GDM1 (cell line): ENCODE measurements at regions not wholly inside any gene's neighbourhood (a gene's known extent, or its start where the extent isn't known, plus 50 kb on each side); places are given as distances from the start of the nearest gene placed in this dataset.
"Not testable (repeated sequence)": the region's sequence is repeated elsewhere in the genome, so short reads cannot be mapped to it uniquely, and the experiment has no call there.

Experiments
- DNase-seq: peaks from one replicate; lab custom pipeline; 2025; lab: John Stamatoyannopoulos, UW

DNA sequence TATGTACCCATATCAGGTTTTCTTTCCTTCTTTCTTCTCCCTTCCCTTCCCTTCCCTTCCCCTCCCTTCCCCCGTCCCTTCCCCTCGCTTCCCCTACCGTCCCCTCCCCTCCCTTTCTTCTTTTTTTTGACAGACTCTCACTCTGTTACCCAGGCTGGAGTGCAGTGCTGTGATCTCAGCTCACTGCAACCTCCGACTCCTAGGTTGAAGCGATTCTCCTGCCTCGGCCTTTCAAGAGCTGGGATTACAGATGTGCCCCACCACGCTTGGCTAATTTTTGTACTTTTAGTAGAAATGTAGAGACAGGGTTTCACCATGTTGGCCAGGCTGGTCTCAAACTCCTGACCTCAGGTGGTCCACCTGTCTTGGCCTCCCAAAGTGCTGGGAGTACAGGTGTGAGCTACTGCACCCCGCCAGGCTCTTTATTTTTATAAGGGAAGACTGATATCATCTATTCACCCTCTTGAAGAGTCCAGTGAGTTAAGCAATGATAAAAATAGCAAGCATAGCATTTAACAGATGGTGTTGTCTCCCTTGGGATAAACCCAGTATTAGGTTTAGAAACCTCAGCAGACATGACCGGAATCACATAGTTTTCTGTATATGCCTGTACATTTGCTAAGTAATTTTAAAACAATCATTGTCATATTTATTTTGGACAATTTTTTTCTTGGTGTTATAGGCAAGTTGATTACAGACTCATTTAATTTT lies 888.4 kb downstream of the TRIB2 start:
- no peak for DNase-seq

DNA sequence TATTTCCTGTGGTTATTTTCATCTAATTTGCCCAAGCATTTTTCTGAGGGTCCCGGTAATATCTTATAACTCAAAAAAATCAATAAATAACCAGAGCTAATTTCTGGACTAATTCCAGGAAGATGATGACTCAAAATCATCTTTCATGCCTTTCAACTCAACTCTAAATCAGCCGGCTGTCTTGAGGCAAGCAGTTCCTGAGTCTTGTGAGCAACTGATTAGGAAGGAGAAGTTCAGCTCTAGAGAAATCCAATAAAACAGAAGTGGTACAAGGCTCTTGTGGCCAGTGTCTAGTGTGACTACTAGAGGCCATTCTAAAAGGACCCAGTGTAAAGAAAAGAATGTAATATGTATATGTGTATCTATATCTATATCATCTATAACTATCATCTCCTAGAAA lies 890.4 kb downstream of the TRIB2 start:
- no peak for DNase-seq

DNA sequence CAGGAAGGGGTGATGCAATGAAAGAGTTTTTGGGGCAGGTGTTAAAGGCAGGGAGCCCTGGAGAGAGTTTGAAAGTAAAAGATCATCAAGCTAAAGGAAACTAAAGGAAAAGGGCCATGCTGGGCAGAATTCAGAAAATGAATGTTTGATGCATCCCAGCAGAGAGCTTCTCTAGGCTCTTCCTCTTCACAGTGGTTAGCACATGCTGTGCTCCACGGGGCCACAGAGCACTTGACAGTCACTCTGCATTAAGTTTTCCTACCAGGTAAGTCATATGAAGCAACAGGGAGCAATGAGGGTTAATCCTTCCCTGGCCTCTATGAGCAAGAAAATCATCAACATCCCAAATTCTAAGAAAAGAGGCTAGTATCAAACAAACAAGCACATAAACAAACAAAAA lies 895.2 kb downstream of the TRIB2 start:
- DNase-seq, result no peak

DNA sequence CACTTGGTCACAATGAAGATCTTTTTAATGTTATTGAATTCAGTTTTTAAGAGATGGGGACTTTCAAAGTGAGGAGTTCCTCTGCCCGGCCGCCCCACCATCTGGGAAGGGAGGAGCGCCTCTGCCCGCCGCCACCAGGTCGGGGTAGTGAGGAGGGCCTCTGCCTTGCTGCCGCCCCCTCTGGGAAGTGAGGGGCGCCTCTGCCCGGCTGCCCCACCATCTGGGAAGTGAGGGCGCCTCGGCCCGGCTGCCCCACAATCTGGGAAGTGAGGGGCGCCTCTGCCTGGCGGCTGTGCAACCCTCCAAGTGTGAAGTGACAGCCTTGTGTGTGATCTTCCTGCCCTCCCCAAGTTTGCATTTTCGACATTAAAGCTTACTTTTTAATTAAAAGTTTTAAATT lies 899.3 kb downstream of the TRIB2 start:
- DNase-seq, result no peak

DNA sequence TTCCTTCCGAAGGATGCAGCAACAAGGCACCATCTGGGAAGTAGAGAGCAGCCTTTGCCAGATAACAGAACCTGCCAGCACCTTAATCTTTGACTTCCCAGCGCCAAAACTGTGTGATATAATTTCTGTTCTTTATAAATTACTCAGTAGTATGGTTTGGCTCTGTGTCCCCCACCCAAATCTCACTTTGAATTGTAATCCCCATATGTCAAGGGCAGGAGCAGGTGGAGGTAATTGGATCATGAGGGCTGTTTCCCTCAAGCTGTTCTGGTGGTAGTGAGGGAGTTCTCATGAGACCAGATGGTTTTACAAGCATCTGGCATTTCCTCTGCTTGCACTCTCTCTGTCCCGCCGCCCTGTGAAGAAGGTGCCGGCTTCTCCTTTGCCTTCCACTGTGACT lies 899.9 kb downstream of the TRIB2 start:
- DNase-seq, result no peak

DNA sequence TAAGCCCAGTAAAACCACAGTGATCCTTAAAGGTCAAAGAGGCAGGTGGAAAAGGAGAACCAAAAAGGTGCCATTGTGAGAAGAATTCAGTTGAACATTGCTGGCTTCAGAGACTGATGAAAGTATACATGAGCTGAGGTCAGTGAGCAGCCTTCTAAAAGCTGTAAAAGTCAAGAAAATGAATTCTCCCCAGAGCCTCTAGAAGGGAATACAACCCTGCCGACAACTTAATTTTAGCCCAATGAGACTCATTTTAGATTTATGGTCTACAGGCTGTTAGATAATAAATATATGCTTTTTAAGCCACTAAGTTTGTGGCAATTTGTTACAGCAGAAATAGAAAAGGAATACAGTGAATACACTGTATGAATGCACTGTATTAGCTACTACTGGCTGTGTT lies 911.4 kb downstream of the TRIB2 start:
- DNase-seq, result no peak

DNA sequence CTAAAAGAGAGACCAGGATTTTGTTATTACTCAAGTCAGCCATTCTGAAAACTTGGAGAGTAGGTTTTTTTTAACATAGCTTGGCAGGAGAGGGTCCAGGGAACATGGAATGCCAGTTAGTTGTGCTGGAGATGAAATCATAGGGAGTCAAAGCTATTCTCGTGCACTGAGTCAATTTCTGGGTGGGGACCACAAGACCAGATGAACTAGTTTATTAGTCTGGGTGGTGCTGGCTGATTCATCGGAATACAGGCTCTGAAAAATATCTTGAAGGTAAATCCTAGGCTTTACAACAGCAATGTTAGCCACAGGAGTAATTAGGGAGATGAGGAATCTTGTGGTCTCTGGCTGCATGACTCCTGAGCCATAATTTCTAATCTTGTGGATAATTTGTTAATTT lies 921.4 kb downstream of the TRIB2 start:
- DNase-seq, result no peak

DNA sequence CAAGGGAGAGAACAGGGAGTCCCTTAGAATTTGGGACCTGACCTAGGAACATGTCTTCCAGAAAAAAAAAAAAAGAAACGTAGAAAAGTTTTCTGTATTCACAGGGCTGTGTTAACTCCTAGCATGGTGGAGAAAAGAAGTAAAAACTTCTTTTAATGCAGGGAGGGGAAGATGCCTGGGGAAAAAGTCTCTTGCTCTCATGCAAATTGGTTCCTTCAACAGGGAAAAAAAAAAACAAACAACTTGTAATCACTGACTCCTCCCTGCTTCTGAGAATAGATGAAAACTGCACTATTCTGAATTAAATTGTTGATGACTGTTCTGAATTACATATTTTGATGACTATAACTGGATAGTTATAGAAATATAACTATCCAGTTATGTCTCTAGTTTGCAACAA lies 933.2 kb downstream of the TRIB2 start:
- DNase-seq, result no peak

DNA sequence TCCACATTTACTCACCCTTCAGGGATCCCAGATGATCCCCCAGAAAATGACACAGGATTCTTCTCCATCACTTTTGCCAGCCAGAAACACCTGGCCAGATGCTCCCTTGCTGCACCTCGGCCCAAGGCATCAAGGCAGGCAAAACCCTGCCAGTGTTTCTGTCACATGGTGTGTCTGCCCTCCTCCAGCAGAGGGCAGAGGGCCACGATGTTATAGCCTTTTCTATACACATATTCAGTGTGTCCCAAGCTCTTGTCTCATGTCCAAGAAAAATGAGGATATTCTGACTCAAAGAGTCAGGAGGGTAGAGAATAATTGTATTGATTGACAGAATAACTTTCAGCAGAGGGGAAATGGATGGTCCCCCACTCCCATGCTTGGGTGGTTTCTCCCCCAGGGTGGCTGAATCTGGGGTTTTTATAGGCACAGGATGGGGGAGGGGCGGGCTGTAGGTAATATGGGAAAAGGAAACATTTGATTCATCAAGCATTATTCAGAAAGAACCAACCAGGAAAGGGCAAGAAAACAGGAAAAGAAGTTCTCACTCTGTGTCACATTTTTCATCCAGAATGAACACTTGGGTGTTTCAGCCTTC lies 933.9 kb downstream of the TRIB2 start:
- no peak for DNase-seq

DNA sequence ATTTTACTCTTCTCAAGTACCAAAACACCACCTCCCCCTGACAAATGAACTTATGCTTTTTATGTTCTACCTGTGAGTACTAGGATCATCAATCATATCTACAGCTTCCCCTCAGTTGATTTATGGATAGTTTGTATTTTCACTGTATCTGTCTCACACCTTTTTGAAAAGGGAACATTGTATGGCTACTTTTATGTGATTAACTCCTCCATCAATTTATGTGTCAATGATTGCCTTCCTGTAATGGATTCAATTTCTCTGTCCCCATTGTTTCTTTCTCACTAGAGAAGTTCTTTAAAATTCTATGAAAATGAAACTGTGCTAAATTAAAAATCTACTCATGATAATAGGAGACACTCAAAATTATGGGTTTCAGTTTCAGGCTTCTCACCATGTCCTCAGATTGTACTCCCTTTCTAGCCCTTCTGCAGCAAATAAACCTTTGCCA lies 935.0 kb downstream of the TRIB2 start:
- no peak for DNase-seq

DNA sequence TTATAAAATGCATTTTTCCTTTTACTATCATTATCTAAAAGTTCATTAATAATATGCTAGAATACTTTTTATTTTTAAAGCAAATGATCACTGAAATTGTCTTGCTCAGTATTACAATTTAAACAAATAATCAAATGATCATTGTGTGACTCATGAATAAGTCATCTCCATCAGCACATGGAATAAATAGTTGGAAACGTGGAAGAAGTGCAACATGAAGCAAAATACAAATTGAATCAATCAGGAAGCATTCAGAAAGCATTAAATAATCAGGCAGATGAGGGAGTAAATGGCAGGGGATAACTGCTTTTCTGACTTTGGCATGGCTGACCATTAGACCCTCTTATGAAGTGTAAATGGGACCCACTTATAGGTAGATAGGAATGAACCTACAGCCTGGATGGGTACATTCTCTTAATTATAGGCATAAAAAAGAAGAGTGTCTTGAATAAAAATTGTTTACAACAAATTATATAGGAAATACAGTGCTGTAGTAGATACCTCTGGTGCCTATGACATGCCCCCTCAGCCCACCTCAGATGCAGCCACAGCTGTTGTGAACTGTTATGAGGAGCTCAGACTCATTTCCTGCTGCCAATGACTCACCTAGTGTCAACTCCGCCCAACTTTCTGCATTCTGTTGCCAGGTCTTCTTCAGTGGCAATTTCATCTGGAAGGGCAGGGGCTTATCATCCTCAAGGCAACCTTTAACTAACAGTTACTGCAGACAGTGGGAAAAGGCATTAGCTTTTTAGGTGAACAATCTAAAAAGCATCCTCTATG lies 936.0 kb downstream of the TRIB2 start:
- peak; percentile 14 for DNase-seq

DNA sequence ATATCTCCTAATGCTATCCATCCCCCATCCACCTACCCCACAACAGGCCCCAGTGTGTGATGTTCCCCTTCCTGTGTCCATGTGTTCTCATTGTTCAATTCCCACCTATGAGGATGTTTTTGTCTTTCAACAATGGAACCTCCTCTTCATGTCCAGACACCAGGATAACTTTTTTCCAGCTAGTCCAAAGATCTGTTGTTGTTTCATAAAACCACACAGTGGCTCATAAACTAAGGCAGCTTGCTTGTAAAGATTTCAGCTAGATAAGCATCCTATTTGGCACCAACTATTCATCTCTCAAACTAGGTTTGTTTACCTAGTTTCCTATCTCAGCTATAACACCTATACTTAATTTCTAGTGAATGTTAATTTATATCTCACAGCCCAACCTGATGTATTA lies 937.7 kb downstream of the TRIB2 start:
- no peak for DNase-seq

DNA sequence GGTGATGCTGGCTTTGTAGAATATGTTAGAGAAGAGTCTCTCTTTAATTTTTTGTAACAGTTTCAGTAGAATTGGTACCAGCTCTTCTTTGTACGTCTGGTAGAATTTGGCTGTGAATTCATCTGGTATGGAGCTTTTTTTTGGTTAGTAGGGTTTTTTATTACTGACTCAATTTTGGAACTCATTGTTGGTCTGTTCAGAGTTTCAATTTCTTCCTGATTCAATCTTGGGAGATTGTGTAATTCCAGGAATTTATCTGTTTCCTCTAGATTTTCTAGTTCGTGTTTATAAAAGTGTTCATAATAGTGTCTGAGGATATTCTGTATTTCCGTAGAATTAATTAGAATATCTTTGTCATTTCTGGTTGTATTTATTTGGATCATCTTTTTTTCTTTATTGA lies 943.5 kb downstream of the TRIB2 start:
- no peak for DNase-seq

DNA sequence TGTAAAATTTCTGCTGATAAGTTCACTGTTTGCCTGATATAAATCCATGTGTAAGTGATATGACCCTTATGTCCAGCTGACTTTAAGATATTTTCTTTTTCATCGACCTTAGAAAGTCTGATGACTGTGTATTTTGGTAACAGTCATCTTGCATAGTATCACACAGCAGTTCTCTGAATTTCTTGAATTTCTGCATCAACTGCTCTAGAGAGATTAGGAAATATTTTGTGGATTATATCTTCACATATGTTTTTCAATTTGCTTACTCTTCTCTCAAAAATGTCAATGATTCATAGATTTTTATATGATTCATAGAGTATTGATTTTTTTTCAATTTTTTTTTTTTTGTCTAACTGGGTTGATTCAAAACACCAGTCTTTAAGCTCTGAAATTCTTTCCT lies 945.3 kb downstream of the TRIB2 start:
- DNase-seq, result no peak

DNA sequence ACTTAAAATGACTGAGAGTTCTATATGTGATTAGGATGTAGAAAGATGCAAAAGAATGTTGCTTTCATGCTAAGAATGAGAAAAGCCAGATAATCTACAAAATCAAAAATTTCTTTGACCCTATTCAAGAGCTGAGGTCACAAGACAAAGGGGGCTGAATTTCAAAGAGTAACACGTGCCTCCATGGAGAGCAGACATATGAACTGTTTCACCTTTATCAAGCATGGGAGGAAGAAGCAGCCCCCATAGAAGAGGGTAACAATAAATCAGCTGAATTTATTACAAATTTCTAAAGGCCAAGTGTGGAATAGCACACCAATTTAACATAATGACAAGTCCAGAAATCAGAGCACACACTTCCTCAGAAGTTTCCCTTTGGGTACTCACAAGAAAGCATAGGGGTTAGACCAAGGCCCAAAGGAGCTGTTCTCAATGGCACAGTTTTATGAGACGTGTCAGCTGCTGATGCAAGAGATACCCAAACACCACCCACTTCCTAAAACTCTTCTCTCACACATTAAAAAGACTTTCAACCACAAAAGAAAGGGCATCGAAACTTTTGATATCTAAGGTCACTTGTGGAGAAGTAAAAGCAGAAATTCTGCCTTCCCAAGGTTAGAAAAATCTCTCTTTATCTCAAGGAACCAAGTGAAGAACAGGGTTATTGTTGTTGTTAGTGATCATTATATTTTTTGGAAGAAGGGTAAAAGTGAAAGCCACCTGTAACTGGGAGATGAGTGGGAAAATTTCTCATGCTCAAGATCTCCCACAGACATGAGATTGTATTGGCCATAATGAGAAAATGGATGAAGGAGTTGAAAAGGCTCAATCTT lies 950.1 kb downstream of the TRIB2 start:
- no peak for DNase-seq

DNA sequence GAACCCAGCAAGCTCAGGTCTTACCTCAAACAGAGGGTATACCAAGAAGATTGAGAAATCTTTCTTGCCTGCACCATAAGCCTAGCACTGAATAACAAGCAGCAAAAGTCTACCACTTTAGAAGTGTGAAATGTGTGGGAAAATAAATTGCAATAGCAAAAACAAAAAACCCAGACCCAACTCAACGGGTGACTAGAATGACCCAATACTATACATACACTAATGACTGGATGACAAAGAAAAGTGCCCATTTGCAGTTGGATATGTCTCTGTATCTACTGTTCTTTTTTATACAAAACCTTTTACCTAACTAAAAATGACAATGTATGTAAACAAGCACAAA lies 950.6 kb downstream of the TRIB2 start:
- DNase-seq, result no peak

DNA sequence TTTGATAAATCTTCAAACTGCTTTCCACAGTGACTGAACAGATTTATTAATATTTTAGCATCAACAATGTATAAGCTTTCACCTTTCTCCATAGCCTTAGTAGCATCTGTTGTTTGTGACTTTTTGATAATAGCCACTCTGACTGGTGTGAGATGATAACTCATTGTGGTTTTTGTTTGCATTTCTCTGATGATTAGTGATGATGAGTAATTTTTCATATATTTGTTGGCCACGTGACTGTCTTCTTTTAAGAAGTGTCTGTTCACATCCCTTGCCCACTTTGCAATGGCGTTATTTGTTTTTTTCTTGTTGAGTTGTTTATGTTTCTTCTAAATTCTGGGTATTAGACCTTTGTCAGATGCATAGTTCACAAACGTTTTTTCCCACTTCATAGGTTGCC lies 952.9 kb downstream of the TRIB2 start:
- DNase-seq, result no peak

DNA sequence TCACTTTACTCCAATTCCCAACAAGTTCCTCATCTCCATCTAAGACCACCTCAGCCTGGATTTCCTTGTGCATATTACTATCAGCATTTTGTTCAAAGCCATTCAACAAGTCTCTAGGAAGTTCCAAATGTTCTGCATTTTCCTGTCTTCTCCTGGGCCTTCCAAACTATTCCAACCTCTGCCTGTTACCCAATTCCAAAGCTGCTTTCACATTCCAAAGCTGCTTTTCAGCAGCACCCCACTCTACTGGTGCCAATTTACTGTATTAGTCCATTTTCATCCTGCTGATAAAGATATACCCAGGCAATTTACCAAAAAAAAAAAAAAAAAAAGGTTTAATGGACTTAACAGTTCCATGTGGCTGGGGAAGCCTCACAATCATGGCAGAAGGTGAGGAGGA lies 957.1 kb downstream of the TRIB2 start:
- DNase-seq, result not testable (repeated sequence)

DNA sequence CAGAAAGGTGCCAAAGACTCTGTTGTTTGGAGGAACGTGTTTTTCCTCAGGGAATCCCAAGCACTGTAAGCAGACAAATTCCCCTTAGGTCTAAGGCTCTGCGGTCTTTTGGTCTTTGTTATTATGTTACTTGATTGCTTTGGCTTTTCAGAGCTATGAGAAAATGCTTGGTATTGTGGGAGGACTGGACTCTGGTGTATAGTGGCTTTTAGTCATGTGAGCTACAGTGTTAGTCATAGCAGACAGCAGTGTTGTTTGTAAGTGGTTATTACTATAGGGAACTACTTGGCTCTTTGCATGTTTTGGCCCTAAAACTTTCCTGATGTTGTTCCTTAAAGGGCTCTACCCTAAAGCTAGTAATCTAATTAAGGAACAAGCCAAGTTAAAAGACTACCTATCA lies 956.2 kb upstream of the LRATD1 start:
- no peak for DNase-seq

DNA sequence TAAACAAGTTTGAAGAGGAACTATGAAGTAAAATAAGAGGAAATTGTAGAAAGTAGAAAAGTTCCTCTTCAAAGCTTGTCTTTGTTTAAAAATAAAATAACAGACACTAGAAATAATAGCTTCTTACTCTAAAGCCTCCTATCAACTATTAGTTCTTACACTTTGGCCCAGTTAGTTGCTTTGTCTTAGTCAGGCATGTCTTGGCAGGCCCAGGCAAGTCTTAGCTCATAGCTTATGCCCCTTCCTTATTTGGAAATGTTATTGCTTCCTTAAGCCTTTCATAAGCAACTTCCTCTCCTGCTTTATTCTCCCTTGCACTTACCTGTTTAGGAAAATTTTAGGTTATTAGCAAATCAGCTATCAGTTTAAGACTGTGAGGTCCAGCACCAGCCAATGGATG lies 950.6 kb upstream of the LRATD1 start:
- peak; percentile 37 for DNase-seq

DNA sequence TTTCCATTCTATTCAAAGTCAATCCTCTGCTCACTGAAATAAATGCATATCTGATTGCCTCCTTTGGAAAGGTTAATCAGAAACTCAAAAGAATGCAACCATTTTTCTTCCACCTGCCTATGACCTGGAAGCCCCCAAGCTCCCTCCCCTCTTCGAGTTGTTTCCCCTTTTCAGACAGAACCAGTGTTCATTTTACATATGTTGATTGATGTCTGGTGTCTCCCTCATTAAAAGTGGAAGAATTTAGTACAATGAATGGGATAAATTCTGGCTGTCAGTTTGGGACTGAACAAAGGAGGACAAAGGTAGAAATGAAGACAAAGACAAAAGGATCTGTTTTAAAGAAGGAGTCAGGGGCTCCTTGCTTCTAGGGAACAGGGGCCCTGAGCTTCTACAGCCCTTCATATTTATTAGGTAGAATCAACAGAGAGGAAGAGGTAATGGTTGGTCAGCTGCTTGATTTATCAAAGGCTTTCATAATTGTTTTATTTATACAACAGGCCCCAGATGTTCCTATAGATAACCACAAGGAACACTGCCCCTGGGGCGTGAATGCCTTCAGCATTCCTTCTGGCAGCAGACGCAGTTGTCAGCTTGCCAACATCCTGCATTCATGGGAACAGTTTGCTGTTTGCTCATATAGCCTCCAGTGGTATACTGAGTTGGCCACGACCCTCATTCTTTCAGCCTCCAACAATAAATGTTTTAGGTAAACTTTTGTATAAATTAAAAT lies 949.8 kb upstream of the LRATD1 start:
- no peak for DNase-seq

DNA sequence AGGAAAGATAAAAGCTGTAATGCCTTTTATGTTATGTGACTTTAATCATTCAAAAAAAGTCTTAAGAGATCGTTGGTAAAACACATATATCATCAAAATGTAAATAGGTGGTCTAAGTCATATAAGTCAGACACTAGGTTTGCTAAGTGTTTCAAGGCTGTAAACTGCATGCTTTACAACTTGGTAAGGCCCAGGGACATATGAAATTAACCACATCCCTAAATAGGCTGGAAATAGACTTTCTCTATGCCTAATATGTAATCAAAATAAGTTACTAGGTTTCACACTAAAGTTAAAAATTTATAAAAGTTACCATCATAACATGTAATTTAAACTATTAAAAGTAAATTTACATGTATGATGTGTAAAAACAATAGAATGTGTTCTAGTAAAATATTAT lies 946.3 kb upstream of the LRATD1 start:
- no peak for DNase-seq
